Hepatocyte (in vitro differentiated cells): ENCODE measurements at regions not wholly inside any gene's neighbourhood (a gene's known extent, or its start where the extent isn't known, plus 50 kb on each side); places are given as distances from the start of the nearest gene placed in this dataset.

ENCODE experiments used
- CTCF ChIP-seq: fragments of 200-600 bp; sonication (generic); IDR thresholded peaks from 2 replicates; pipeline ENCODE4 v1.5.1; 2016; ENCODE audit warnings: antibody characterized with exemption, mild to moderate bottlenecking; ENCODE audit not compliant: poor library complexity
- EZH2 ChIP-seq: fragments of 200-600 bp; sonication (generic); IDR thresholded peaks from 2 replicates; pipeline ENCODE4 v1.6.1; 2016; ENCODE audit warnings: antibody characterized with exemption, mild to moderate bottlenecking, borderline replicate concordance
- EZH2phosphoT487 ChIP-seq: fragments of 200-600 bp; sonication (generic); IDR thresholded peaks from one replicate; pipeline ENCODE4 v1.6.1; 2018; ENCODE audit warnings: antibody characterized with exemption, mild to moderate bottlenecking, low read depth, moderate library complexity; ENCODE audit not compliant: unreplicated experiment, severe bottlenecking

- TF ChIP-seq CTCF: no peak
- no peak for TF ChIP-seq EZH2
- TF ChIP-seq EZH2phosphoT487: no peak
These were observed 479.4 kb downstream of the NTRK3 start for GRCh38 chr15:87777054-87777561.
